GM21381 (cell line): ENCODE measurements at regions not wholly inside any gene's neighbourhood (a gene's known extent, or its start where the extent isn't known, plus 50 kb on each side); places are given as distances from the start of the nearest gene placed in this dataset.
"Not testable (repeated sequence)": the region's sequence is repeated elsewhere in the genome, so short reads cannot be mapped to it uniquely, and the experiment has no call there.

ENCODE experiments used
- ATAC-seq: cut with Tn5 transposase; IDR thresholded peaks from one replicate; pipeline ENCODE4 v1.9.1; 2021; ENCODE audit warnings: mild to moderate bottlenecking, moderate library complexity; ENCODE audit not compliant: unreplicated experiment

GRCh38 chr3:34053626-34054025 lies 255.2 kb downstream of the PDCD6IP start:
- no peak for ATAC-seq

- peak; percentile 18 for ATAC-seq
Measured at GRCh38 chr3:34056181-34056910, 257.9 kb downstream of the PDCD6IP start.

- ATAC-seq, result peak; percentile 93
Measured at GRCh38 chr3:34056951-34057390, 258.5 kb downstream of the PDCD6IP start.

DNA sequence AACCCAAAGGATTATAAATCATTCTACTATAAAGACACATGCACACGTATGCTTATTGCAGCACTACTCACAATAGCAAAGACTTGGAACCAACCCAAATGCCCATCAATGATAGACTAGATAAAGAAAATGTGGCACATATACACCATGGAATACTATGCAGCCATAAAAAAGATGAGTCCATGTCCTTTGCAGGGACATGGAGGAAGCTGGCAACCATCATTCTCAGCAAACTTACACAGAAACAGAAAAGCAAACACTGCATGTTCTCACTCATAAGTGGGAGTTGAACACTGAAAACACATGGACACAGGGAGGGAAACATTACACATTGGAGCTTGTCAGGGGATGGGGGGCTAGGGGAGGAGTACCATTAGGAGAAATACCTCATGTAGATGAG lies 262.6 kb downstream of the PDCD6IP start:
- ATAC-seq, result not testable (repeated sequence)

DNA sequence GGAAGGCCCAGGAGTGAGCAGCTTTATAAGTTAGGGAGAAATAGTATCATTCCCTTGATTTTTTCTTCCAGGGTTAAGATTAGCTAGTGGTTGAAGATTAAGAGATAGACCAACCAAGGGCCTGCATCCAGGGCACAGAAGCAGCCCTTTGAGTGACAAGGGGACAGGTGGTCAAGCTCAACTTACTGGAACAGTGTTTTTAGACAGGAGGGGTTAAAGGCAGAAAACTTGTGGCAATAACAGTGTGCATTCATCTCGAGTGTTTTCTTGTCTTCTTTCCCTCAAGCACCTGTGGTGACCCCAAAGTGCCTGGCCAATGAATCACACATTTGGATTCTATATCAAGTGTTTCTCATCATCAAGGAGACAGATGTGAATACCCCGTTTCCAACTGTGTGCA lies 267.5 kb downstream of the PDCD6IP start:
- ATAC-seq, result no peak

GRCh38 chr3:34066328-34066727 lies 267.9 kb downstream of the PDCD6IP start:
- no peak for ATAC-seq

GRCh38 chr3:34066999-34067398 lies 268.6 kb downstream of the PDCD6IP start:
- ATAC-seq, result no peak

DNA sequence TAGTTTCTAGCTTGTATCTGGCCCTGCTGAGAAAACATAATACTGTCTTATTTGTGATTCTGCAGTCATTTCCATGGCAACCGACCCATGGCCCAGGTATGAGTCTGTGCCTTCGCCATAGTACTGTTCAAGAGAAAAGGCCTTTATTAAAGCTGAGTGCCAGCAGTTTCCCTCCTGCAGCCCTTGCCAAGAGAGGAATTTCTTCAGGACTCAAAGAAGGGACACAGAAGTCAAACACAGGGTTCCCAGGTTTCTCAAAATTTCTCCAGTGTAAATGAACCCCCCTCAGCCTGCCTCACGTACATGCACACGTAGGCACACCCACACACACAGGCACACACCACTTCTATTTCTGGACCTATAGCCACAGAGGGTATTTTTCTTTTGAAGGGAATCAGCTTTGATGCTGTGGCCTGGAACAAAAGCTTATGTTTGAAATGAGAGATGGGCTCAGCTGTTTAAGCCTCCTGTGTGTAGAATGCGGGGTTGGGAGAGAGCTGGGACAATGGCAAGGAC lies 269.2 kb downstream of the PDCD6IP start:
- ATAC-seq, result no peak

DNA sequence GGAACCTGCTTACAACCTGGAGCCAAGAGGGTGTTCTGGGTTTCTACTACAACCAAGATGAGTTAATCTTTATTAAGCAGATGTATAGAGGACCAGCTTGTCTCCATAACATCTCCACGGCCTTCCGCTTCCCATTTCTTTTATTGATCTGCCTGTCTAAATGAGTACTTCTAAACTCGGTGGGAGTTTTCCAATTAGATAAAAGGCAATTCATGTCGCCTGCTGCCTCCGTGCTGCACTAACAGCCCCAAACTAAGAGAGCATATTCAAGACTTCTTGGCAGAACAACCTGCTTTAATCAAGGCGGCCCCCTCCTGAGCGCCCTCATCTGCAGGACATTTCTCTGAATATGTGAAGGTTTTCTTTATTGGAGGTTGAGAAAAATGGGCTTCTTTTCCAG lies 270.1 kb downstream of the PDCD6IP start:
- ATAC-seq, result no peak

DNA sequence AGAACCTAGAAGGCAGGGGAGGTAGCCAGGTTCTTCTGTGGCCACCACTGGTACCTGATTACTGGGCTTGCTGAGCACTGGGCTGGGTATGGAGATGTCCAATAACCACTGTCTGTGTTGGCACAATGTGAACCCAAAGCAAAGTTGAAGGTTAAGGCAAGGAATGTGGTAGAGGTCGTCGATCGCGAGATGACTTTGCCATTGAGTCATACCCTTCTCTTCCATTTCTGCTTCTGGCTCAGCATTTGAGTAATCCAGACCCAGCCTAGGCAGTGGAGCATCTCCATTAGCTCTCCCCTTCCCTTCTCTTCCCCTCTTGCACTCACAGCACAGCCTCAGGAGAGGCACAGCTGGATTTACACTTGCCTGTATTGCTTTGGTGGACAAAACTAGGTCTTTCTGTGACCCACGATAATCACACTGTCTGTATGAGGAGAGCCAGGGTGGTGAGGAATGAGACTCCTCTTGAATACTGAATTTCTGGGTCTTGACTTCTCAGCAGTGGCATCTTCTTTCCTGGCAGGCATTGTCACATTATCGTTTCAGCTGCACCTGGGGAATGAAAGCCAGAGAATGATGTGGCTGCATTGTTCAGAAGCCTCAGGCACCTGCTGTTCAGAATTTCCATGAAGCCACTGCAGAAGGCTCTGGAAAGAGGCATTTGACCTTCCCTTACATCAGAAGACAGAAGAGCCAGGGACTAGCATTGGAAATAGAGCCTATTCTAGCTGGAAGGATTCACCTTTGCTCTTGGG lies 272.6 kb downstream of the PDCD6IP start:
- no peak for ATAC-seq

DNA sequence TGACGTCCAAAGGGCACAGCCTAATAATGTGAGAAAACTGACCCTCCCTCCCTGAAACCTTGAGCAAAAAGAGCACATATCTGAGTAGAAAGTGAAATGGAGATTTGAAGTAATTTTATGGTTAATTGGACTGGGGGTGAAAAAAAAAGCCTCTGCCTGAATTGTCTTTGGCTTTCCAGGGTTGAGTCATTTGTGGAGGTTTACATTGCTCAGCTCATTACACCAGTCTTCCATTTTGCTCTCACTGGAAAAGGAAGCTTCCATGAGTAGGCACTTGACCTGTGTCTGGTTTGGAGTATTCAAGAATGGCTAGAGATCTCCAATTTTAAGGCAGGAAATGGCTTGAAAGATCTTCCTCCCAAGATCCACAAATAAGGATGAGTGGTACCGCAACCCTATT lies 273.9 kb downstream of the PDCD6IP start:
- no peak for ATAC-seq

DNA sequence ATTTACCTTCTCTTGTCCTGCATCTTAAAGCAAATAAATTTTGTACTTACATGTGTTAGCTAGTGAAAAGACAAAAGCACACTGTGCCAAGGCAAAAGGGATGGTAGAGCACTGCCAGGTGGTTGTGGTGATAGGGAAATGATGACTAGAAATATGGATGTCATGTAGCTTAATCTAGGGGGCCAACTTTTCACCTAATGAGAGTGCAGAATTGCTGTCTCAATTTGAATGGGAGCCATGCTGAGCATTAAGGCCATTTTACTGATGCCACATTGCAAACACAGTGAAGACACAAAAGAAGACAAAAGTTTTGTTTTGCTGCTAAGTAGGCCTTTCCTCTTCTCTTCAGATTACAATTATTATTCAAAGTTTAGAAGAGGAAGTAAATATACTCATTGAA lies 274.7 kb downstream of the PDCD6IP start:
- ATAC-seq, result no peak

GRCh38 chr3:34073961-34074360 lies 275.5 kb downstream of the PDCD6IP start:
- peak; percentile 43 for ATAC-seq

DNA sequence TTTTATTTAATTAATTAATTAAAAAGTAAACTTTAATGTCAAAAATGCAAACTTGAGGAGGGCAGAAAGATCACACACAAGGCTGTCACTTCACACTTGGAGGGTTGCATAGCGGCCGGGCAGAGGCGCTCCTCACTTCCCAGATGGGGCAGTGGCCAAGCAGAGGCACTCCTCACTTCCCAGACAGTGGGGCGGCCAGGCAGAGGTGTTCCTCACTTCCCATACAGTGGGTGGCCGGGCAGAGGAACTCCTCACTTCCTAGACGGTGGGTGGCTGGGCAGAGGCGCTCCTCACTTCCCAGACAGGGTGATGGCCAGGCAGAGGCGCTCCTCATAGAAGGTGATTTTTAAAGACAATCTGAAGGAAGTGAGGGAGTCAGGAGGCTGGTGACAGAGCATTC lies 277.5 kb downstream of the PDCD6IP start:
- ATAC-seq, result no peak

GRCh38 chr3:34077417-34078195 lies 279.2 kb downstream of the PDCD6IP start:
- peak; percentile 68 for ATAC-seq

DNA sequence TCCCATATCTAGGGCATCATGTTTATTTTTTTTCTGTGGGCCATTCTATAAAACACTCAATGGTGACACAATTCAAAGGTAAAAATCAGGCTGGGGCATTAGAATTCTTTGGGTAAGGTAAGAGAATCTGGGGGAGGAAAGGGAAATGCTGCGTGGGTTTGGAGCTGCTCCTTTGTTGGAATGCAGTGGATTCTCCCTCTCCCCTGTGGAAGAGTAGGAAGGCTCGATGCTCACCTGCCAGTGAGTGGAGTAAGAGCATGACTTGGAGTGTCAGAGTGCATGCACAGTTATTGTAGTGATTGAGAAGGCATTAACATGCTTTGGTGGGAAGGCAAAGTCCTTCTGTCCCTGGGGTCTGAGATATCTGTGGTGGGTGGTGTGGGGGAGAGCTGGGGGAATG lies 280.0 kb downstream of the PDCD6IP start:
- no peak for ATAC-seq

DNA sequence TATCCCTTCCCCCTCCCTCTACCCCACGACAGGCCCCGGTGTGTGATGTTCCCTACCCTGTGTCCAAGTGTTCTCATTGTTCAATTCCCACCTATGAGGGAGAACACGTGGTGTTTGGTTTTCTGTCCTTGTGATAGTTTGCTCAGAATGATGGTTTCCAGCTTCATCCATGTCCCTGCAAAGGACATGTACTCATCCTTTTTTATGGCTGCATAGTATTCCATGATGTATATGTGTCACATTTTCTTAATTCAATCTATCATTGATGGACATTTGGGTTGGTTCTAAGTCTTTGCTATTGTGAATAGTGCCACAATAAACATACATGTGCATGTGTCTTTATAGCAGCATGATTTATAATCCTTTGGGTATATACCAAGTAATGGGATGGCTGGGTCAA lies 281.4 kb downstream of the PDCD6IP start:
- not testable (repeated sequence) for ATAC-seq

DNA sequence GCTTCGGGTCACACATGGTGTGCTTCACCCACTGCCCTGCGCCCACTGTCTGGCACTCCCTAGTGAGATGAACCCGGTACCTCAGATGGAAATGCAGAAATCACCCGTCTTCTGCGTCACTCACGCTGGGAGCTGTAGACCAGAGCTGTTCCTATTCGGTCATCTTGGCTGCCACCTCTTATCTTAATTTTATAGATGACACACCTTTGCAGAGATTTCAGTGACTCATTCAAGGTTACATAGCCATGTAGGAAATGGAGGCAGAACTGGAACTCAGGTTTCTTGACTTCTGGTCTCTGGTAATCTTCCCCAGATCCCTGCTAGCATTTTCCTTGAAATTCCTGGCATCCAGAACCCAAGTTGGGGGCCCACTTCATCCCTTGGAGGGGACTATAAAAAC lies 291.9 kb downstream of the PDCD6IP start:
- not testable (repeated sequence) for ATAC-seq

DNA sequence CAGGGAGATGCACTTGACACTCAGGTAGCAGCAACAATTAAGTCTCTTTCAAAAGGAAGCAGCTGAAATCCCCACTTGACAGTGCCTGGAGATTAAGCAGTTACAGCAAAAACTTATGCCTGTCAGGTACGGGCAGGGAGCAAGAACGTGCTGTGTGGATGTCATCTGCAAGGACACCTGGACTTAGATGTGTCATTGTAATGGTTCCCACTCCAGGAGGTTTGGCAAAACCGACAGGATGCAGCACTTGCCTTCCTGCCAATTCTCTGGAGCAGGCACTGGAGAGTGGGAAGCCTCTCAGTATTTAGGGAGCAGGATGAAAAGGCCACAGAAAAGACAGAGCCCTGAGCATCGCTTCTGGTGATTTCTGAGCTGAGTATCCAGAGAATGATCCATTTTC lies 292.4 kb downstream of the PDCD6IP start:
- ATAC-seq, result no peak

DNA sequence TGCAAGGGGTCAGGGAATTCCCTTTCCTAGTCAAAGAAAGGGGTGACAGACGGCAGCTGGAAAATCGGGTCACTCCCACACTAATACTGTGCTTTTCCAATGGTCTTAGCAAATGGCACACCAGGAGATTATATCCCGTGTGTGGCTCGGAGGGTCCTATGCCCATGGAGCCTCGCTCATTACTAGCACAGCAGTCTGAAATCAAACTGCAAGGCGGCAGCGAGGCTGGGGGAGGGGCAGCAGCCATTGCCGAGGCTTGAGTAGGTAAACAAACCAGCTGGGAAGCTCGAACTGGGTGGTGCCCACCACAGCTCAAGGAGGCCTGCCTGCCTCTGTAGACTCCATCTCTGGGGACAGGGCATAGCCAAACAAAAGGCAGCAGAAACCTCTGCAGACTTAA lies 295.9 kb downstream of the PDCD6IP start:
- not testable (repeated sequence) for ATAC-seq

GRCh38 chr3:34102288-34102687 lies 303.9 kb downstream of the PDCD6IP start:
- no peak for ATAC-seq
